ENCODE measurements at regions not wholly inside any gene's neighbourhood (a gene's known extent, or its start where the extent isn't known, plus 50 kb on each side); places are given as distances from the start of the nearest gene placed in this dataset.

DNA sequence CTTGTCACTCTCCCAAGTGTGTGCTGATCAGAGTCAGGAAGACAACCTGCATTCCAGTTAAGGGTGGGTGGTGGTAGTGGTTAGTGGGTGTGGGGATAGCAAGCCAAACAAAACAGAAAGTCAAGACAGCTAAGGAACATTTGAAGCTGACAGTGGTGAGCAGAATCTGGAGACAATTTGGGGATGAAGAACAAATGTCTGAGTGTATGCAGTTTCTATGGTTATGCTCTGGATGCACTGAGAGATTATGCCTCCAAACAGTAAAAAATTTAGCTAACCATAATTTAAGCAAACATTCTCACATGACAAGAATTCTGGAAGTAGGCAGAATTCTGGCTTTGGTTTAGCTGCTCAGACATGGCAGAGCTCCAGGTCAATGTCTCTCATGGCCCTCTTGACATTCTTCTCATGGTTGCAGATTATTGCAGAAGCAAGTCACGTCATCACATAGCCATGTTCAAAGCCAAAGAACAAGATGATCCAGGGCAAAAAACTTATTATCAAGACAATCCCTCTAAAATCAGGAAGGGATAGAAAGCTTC is 148.7 kb downstream of the LURAP1L start:
- TF ChIP-seq, protein P1, sequence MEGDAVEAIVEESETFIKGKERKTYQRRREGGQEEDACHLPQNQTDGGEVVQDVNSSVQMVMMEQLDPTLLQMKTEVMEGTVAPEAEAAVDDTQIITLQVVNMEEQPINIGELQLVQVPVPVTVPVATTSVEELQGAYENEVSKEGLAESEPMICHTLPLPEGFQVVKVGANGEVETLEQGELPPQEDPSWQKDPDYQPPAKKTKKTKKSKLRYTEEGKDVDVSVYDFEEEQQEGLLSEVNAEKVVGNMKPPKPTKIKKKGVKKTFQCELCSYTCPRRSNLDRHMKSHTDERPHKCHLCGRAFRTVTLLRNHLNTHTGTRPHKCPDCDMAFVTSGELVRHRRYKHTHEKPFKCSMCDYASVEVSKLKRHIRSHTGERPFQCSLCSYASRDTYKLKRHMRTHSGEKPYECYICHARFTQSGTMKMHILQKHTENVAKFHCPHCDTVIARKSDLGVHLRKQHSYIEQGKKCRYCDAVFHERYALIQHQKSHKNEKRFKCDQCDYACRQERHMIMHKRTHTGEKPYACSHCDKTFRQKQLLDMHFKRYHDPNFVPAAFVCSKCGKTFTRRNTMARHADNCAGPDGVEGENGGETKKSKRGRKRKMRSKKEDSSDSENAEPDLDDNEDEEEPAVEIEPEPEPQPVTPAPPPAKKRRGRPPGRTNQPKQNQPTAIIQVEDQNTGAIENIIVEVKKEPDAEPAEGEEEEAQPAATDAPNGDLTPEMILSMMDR (IDR thresholded peaks at IDR 0.05), result no peak
- TF ChIP-seq POLR2A (IDR thresholded peaks at IDR 0.05), result no peak

Data from thyroid gland (tissue), 4 donors.